Effector CD4-positive, alpha-beta T cell (primary cell): ENCODE measurements at regions not wholly inside any gene's neighbourhood (a gene's known extent, or its start where the extent isn't known, plus 50 kb on each side); places are given as distances from the start of the nearest gene placed in this dataset.

Source experiments
- DNase-seq: peaks from one replicate; pipeline ENCODE4 v3.0.0-alpha.2; 2020

DNA sequence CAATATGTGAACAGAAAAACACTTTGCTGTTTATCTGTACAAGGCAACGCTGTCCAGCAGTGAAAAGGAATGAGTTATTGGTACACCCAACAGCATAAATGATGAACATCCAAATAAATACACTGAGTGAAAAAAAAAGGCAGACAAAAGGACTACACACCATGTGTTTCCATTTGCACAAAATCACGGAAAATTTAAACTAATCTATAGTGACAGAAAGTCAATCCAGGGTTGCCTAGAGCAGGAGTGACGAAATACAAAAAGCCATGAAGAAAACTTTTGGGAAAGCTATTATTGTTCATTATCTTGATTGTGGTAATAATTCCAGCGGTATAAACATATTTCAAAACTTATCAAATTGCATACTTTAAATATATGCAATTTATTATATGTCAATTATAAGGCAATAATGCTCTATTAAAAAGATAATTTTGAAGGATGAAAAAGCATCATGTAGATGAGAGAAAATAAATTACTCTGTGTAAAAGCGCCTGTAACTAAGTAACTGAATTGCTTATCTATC is 578.0 kb upstream of the TMEM132C start:
- no peak for DNase-seq

DNA sequence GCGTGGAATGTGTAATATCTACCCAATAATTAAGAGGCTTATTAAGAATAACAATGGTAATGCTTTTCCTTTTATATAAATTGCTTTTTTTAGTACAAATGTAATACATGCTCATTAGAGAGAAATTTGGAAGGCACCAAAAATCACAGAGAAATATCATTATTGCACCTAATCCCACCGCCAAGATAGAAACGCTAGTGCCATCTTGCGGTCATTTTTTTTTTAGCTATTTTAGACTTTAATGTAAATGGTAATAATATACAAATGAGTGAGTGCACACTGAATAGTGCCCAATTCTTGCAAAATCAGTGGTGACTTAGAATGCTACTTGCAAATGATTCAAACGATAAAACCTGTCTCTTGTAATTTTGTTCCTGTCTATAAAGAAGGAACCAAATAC is 576.8 kb upstream of the TMEM132C start:
- no peak for DNase-seq

DNA sequence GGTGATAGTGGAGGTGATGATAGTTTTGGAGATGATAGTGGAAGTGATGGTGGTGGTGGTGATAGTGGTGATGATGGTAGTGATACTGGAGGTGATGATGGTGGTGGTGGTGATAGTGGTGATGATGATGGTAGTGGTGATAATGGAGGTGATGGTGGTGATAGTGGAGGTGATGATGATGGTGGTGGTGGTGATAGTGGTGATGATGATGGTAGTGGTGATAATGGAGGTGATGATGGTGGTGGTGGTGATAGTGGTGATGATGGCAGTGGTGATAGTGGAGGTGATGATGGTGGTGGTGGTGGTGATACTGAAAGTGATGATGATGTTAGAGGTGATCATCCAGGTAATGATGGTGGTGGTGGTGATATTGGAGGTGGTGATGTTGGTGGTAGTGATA is 570.0 kb upstream of the TMEM132C start:
- DNase-seq: no peak

DNA sequence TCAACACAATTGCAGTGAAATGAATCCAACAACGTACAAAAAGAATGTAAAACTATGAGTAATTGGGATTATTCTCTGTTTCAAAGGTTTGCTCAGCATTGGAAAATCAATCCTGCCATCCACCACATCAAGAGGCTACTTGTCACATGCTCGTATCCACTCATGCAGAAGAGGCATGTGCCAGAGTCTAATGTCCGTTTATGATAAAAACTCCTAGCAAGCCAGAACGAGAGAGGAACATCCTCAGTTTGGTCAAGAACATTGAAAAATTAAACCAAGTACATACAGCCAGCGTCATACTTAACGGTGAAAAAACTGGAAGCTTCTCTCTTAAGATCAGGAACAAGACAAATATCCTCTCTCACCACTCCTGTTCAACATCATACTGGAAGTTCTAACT is 563.9 kb upstream of the TMEM132C start:
- no peak for DNase-seq

DNA sequence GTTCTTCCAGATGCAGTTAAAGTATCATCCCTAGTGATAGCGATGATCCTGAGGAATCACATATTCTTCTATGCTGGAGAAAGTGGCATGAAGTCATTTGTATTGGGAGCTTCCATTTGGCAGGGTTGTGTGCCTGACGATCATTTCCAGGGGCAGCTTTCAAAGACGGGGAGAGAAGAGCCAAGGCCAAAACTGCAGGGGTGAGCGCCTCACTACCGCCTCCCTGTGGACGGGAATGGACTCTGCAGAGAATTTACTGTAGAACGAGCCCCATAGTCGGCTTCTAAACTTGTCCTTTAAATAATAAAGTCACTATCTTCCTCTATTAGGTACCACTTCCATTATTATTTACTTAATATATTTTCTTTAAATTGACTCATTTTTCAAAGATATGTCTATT is 555.9 kb upstream of the TMEM132C start:
- no peak for DNase-seq

DNA sequence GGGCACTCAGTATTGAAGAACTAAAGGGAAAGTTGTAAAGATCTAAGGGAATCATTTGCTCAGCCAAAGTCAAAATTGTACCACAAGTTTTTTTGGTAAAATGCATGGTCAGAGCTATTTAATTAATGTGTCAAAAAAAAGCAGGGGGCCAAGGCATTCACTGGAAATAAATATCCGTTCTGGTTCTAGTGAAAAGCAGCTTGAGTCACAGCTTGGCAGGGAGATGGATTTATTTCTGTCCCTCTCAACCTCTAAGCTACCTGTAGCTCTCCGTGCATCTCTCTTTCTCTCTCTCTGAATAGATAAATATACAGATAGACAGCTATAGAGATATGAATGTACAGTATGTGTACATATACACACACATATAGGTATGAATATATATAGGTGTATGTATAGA is 554.4 kb upstream of the TMEM132C start:
- DNase-seq: no peak

DNA sequence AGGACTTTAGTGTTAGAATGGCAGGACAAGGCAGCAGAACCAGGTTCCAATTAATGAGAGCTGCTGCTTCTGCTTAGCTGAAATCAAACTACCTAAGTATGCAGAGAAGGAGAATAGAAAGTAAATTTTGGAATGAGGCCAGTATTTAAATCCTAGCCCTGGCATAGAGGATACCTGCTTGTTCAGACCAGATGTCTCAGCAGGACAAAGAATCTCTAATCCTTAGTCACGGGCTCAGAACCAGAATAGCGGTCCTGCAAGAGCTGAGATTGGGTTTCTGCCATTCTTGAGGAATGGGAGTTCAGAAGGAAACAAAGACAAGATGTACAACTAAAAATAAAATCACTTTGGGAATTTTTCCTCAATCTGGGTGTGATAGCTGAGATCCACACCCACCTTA is 550.8 kb upstream of the TMEM132C start:
- DNase-seq: no peak

DNA sequence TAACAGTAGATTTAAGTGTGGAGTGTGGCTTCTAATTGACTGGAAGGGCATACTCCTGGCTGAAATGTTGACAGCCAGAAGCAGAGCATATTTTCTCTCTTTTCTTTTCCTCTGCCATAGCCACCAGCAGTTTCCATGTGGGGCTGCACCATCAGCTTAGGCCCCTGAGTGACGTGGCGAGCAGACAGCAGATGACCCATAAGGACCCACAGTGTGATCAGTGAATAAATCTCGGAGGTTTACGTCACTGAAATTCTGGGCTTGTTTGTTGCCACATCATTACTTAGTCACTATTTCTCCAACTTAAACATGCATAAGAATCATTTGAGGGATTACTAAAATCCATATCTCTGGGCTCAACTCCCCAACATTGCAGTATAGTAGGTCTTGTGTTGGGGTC is 549.7 kb upstream of the TMEM132C start:
- DNase-seq: no peak

DNA sequence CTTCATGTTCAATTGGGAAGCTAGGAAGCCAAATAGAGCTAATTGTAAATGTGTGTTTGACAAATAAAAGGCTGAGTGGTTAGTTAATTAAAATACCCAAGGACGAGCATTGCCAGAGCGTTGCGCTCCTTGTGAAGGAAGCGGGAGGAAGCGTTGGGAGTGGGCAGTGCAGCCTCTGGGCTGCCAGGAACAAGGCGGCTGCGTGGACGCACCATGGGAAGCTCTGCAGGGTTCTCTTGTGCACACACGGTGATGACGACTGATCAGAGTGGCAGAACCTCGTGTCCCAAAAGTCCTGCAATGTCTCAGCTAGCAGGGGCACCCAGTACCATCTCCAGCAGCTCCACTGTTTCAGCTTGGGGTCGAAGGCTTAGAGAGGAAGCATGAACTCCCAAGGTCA is 546.6 kb upstream of the TMEM132C start:
- no peak for DNase-seq

DNA sequence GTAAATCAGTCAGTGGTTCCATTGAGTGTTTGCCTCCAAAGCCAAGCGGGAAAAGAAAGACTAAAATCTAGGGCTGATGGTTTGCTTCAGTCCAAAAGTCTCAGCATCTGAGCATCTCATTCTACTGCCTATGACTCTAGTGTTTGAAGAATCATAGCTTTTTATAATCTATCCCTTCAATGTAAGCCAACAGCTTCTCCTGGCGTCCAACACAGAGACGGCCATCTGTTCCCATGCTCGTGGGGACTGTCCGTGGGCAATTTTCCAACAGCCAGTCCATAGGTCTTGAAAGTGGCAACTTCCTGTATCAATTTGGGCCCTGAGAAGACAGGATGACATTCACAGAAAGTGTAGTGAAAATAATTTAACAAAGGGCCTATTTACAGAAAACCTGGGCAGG is 544.4 kb upstream of the TMEM132C start:
- DNase-seq: no peak

DNA sequence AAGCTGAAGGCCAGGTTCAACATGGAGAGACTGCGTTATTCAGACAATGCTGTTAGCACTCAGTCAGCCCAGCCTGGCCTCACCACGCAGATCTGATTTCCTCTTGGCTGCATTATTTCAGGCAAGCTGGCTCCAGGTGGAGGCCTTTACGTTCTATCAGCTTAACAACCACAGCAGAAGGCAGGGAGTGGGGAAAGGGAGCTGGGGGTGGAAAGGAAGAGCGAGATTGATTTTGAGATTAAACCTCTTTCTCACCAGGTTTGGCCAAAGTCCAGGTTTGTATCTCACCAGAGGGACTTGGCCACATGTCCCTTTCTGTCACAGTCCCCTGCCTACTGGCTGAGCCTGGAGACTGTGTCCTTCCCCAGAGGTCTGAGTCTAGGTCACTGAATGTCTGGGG is 543.7 kb upstream of the TMEM132C start:
- DNase-seq: no peak

DNA sequence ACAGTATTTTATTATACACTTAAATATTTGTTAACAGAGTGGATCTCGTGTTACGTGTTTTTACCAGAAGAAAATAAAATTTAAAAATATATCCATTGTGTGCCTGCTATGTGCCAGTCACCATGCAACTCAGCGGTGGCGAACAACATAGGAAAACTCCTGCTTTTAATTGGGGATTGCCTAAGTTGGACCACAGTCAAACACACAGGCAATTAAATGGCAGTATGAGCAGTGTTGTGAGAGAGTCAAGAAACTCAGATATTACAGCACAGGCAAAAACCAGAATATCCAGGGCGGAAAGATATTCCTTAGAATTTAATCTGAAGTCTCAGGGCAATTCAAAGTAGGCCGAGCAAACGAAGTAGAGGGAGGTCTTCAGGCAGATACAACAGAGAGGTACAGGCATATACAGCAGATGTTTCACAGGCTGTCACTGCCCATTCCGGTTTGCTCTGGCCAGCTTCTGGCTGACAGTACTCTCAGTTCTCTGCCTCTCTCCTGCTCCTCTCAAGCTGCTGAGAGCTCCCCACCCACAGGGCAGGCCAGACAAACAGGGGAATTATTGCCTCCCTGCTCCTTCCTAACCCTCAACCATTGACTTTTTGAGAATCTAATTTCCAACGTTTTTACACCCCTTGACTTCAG is 540.2 kb upstream of the TMEM132C start:
- no peak for DNase-seq

DNA sequence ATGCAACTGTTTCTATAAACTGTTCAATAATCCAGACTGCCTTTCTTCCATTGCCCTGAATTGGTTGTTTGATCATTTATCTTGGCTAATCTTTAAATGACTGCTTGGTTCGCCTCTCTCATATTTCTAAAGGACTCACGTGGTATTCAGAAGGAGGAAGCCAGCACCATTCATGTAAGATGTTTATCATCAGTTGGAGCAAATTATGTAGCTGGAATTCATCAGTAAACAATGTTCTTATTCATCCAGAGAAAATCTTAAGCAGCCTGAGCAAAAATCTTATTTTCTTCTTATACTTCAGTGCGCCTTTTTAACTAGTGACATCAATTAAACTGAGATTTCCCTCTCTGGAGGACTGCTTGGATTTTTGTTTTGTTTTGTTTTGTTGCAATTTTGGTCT is 538.7 kb upstream of the TMEM132C start:
- no peak for DNase-seq

DNA sequence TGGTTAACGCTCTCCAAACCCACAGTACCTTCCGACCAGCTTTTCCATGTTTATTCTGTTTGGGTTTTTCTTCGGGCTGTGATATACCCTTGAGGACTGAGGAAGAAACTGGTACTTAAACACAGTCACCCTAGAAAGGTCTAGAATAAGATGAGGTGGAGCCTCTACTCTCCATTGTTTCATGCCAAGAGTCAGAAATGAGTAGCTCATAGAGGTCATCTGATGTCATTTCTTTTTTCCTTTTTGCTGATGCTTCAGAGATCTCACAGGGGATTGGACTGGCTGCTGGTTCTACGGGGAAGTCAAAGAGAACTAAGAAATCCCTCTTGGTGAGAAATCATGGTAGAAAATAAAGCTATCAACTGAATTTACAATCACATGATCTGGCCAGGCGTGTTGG is 538.2 kb upstream of the TMEM132C start:
- DNase-seq: no peak

DNA sequence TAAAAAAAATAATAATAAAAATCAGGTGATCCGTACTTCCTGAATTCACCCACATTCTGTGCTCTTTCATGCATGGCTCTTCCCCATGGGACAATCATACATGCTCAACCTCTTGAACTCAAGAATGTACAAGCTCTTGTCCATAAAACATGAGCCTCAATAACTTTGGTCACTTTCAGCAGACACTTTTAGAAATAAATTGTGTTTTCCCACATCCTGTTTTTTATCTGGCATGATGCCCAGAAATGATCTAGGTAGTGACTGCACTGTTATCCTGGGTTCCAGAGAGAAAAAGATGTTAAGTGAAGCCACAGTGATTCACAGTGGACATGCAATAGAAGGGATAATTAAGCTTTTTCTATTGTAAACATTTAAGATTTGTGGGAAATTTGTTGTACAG is 537.6 kb upstream of the TMEM132C start:
- no peak for DNase-seq

DNA sequence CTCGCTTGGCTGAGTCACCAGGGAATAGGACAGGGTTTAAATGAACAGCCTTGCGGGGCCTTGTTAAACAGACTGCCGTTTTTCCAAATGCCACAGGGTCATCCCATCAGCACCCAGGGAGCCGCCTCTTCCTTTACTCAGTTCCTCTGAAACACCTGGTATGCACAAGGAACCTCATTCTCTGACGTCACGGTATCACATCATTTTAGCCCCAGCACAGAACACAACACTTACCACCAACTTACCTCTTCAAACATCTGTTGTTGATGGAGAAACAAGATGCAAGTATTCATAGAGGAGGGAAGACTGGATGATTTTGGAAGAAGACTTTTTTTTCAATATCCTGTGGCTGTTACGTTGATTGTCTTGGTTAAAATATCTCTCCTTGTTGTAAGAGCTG is 535.3 kb upstream of the TMEM132C start:
- no peak for DNase-seq

DNA sequence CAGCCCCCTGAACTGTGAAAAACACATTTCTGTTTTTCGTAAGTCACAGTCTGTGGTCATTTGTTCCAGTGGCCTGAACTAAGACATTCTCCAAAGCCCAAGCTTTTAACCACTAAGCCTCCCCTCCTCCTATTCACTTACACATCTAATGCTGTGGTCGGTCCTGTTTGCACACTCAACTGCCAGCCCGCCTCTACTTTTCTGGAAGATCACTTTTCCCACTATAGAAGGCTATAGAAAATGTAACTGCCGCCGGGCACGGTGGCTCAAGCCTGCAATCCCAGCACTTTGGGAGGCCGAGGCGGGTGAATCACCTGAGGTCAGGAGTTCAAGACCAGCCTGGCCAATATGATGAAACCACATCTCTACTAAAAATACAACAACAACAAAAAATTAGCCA is 524.7 kb upstream of the TMEM132C start:
- no peak for DNase-seq

DNA sequence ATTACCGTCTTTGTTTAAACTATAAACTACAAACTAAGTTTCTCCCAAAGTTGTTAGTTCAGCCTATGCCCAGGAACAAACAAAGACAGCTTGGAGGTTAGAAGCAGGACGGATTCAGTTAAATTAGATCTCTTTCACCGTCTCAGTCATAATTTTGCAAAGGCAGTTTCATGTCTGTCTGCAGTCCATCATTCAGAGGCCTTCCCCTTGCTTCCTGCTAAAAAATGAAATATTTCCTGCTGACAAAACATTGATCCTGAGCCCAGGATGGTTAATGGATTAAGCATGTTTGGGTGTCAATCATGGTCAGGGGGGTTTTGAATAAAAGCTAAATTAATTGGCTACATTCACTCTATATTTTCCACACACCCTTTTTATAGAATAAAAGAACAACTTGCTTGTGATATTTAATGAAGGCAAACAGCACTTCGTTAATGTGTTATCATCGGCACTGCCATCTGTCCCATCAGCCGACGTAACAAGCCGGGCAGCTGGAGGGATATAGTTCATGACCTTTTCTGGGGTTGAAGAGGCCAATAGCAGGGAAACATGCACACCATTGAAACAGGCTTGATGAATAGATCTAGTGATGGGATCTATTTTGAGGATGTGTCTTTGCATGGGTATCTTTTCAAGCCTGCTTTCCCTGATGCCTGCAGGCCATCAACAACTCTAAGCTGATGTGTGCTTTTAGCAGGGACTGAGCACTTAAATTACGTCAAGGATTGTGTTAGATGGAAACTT is 521.3 kb upstream of the TMEM132C start:
- DNase-seq: no peak

DNA sequence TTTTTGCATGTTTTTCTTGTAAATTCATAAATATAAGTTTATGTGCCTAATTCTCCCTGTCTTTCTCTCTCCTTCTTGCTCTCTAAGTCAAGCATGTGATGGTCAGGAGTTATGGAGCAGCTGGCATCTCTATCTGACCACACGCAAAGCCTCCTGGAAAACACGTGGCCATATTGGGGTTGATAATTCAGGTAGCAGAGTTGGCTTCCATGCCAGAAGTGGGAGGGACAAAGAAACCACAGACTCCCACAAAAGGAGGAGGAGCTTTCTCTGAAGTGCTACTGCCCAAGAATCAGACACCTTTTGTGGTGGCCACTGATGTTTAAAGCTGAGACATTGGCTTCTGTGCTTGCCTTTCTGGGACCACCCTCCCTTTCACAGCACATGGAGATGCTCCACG is 517.6 kb upstream of the TMEM132C start:
- no peak for DNase-seq

DNA sequence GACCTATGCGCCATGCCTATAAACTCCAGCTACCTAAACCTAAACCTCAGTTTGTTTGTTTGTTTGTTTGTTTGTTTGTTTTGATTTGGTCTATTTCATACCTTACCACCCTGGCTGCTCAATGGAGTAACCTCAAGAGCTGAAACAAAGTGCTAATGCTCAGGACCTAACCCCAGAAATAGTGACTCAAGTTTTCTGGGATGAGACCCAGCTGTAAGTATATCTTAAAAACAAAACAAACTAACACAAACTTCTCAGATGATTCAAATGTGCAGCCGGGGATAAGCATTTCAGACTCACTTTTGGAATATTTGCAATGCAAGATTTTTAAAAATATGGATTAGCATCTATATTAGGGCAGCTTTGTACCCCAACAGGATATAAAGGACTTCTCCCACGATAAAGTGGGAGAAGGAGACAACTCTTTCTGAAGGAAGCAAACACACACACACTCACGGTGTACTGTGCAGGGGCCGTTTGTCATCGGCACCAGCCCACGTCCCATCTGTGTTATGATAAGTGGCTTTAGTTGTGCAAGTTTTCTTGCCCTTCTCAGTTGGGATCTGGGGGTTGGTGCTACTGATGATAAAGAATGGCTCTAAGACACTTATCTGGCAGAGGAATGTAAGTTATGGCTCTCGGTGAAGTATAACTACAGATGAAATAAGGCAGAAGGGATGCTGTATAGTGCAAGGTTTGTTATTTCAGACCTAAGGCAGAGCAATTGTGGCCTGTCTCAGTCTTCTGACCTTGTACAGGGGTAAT is 516.7 kb upstream of the TMEM132C start:
- no peak for DNase-seq

DNA sequence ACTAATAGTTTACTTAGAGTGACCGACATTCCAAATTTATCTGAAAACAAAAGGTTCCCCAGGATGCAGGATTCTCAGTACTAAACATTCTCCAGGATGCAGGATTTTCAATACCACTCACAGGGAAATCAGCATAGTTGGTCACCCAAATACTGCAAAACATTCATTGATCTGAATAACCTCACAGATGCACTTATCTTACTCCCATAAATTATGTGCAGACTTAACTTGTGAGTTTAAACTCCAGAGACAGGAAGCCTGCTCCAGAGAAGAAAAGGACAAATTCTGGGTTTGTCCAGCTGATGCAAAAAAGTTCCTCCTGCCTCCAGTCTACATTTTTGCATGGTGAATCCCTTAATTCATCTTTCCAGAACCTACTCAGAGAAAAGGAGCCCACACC is 514.2 kb upstream of the TMEM132C start:
- DNase-seq: no peak

DNA sequence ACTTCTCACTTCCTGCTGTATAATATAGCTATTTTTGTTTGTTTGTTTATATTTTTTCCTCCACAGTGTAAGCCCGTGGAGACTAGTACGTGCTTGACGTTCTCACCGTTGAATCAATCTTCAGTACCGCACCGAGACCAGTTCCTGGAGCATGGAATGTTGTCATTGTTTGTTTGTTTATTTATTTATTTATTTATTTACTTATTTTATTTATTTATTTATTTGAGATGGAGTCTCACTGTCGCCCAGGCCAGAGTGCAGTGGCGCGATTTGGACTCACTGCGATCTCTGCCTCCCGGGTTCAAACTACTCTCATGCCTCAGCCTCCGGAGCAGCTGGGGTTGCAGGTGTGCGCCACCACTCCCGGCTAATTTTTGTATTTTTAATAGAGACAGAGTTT is 506.6 kb upstream of the TMEM132C start:
- no peak for DNase-seq

DNA sequence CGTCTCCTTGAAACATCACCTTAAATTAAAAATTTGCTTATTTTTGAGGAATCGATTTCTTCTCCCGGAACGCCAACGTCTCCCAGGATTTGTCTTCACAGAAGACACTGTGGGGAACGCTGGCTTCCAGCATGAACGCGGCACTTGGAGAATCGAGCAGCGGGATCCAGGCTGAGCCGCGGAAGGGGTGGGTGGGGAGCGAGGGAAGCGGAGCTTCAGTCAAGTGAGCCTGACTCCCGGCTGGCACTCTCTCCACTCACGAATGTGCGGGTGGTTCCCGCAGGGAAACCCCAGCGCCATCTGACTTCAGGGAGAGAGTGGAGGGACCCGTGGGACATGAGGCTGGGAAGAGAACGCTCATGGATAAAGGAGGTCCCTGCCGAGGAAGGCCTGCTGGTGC is 506.0 kb upstream of the TMEM132C start:
- DNase-seq: no peak

DNA sequence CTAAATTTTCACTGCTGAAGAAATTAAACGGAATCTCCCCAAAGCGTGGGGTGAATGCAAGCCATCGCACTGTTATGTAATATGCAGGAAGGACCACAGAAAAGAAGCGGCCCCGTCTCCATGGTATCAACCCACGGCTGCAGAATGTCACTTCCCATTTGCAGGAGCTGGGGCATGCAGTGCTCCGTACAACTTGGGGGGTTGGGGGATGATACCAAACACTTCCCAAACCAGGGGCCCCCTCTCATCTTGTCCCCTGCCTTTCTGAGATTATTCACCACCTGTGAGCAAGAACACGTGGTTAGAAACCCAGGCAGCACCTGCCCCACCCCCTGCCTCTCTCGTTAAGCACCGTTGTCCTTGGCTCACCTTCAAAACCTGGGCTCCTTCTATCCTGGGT is 505.1 kb upstream of the TMEM132C start:
- DNase-seq: no peak
